Stomach (tissue), 8 donors: ENCODE measurements at regions not wholly inside any gene's neighbourhood (a gene's known extent, or its start where the extent isn't known, plus 50 kb on each side); places are given as distances from the start of the nearest gene placed in this dataset.
A peak's percentile ranks its signal among the peaks of the same experiment; 100 is the strongest.

Experiments used
- DNase-seq, 2 donors: peaks; one replicate each; pipeline versions ENCODE4 v3.0.0 to v3.0.0-alpha.2; 2013 to 2019
- H3K27ac ChIP-seq, 5 donors: fragments of 200-600 bp in 4 of 5; sonication (generic) in 4 of 5; one replicate each; pipeline ENCODE4 v1.5.1; 2013 to 2019; ENCODE audit warnings: mild to moderate bottlenecking in 1 of 5, moderate library complexity in 1 of 5
- H3K27me3 ChIP-seq, 3 donors: fragments of 200-600 bp; sonication (generic); one replicate each; pipeline ENCODE4 v1.5.1; 2017 to 2019; ENCODE audit warnings: mixed run types in 1 of 3
- H3K36me3 ChIP-seq, 4 donors: fragments of 200-600 bp; sonication (generic); 1 replicate in 3 of 4; 2 replicates in 1 of 4; pipeline ENCODE4 v1.5.1; 2016 to 2019
- H3K4me1 ChIP-seq, 4 donors: fragments of 200-600 bp; sonication (generic); one replicate each; pipeline ENCODE4 v1.5.1; 2016 to 2019
- H3K4me3 ChIP-seq, 4 donors: fragments of 200-600 bp; sonication (generic) in 3 of 4; one replicate each; pipeline ENCODE4 v1.5.1; 2016 to 2019; ENCODE audit warnings: mild to moderate bottlenecking in 1 of 4
- H3K9me3 ChIP-seq, 4 donors: fragments of 200-600 bp; sonication (generic); one replicate each; pipeline ENCODE4 v1.5.1; 2016 to 2019
- EP300 ChIP-seq: sonication (generic); formaldehyde crosslinking; IDR thresholded peaks from one replicate; pipeline ENCODE4 v1.6.1; 2017; ENCODE audit warnings: antibody characterized with exemption
- POLR2A ChIP-seq, 4 donors: fragments of 450-650 bp; IDR thresholded peaks; one replicate each; pipeline ENCODE4 v1.6.1; 2016; ENCODE audit warnings: antibody characterized with exemption in 4 of 4, control low read depth in 2 of 4, mild to moderate bottlenecking in 1 of 4, moderate library complexity in 1 of 4
- POLR2AphosphoS5 ChIP-seq, 3 donors: sonication (generic); formaldehyde crosslinking; IDR thresholded peaks; one replicate each; pipeline ENCODE4 v1.6.1; 2016; ENCODE audit warnings: antibody characterized with exemption in 3 of 3
- WGBS, 5 donors: extraction: QIAGEN DNeasy Blood & Tissue Kit in 3 of 5; methylation state at CpG; one replicate each; pipeline versions ENCODE4 v1.1.5 to v1.1.7; 2013 to 2018; 5-methylcytosine and 5-hydroxymethylcytosine counted together
- intact Hi-C: fragments of 100-400 bp; cut with DNase I; formaldehyde crosslinking; loops from one replicate; pipeline ENCODE4 v1.15.1; 2023; ENCODE audit warnings: low total_unique reads
- TF ChIP-seq, protein P1 (sequence below), 7 experiments: fragments of 450-650 bp in 4 of 7; fragments of 200-600 bp in 3 of 7; sonication (generic) in 3 of 7; IDR thresholded peaks; one replicate each; pipeline ENCODE4 v1.5.1; 2016 to 2019; ENCODE audit warnings: antibody characterized with exemption in 7 of 7, control low read depth in 2 of 7, mild to moderate bottlenecking in 1 of 7
- donor health status: healthy with polysubstance abuse.
- donor health status: Bipolar disorder and iron deficiency.
- donor health status: healthy.

DNA sequence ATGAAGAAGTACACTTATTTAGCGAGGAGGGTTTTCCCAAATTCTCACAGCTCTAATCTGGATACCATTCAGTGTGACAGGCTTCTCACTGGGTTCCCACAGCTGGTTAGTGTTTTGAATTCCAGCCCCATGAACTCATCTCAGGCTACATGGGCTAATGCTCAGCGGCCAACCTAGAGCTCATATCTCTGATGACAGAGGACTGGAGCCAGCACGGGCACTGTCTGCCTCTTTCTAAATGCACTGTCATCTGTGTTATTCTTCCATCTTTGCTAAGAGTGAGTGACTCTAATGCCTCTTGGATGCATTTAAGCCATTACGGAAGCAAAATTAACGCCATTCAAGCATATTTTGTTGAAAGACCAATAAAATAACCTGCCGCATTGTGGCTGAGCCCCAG lies 308.9 kb upstream of the JAG1 start:
- intact Hi-C loops, result no loop called here
- DNase-seq, result peak in 1 of 2 donors; percentile 64
- no peak overlapping the region for H3K4me3 ChIP-seq
- H3K4me1 ChIP-seq, result peaks cover 6 to 23% (median 9%) of the 10 kb centered on the region in 4 donors
- H3K9me3 ChIP-seq, result no peaks in the 10 kb centered on the region
- H3K27ac ChIP-seq, result peak overlapping the region in 2 of 5 donors; percentile 24 to 60
- H3K36me3 ChIP-seq, result no peaks in the 10 kb centered on the region
- no peak for TF ChIP-seq POLR2A (IDR thresholded peaks at IDR 0.05)
- TF ChIP-seq EP300, result no peak
- TF ChIP-seq, protein P1, sequence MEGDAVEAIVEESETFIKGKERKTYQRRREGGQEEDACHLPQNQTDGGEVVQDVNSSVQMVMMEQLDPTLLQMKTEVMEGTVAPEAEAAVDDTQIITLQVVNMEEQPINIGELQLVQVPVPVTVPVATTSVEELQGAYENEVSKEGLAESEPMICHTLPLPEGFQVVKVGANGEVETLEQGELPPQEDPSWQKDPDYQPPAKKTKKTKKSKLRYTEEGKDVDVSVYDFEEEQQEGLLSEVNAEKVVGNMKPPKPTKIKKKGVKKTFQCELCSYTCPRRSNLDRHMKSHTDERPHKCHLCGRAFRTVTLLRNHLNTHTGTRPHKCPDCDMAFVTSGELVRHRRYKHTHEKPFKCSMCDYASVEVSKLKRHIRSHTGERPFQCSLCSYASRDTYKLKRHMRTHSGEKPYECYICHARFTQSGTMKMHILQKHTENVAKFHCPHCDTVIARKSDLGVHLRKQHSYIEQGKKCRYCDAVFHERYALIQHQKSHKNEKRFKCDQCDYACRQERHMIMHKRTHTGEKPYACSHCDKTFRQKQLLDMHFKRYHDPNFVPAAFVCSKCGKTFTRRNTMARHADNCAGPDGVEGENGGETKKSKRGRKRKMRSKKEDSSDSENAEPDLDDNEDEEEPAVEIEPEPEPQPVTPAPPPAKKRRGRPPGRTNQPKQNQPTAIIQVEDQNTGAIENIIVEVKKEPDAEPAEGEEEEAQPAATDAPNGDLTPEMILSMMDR (IDR thresholded peaks at IDR 0.05), result no peak
- TF ChIP-seq POLR2AphosphoS5 (IDR thresholded peaks at IDR 0.05), result peak in 1 of 3 donors; percentile 49
- 61 to 85% (median 72%) methylated on average over 6 of the region's 6 CpGs for WGBS, 5 donors
- no peaks in the 10 kb centered on the region for H3K27me3 ChIP-seq

DNA sequence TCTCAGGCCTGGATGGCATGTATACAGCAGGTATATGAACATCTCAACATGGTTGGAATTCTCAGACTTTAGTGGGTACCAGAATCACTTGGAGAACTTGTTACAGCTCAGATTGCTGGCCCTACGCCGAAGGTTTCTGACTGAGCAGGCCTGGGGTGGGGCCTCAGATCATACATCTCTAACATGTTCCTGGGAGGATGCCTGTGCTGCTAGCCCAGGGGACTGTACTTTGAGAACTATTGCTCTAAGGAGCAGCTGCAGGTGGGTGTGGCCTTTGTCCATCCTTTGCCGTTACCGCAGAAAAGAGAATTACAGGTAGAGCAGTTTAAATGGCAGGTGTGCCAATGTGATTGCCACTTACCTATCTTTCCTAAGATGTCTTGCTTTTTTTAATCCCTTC lies 310.5 kb upstream of the JAG1 start:
- no peaks in the 10 kb centered on the region for H3K27me3 ChIP-seq
- peaks cover 6 to 23% (median 9%) of the 10 kb centered on the region in 4 donors for H3K4me1 ChIP-seq
- intact Hi-C loops, result no loop called here
- H3K36me3 ChIP-seq, result no peaks in the 10 kb centered on the region
- no peak for TF ChIP-seq EP300
- WGBS, 5 donors, result 78 to 96% (median 90%) methylated on average over 4 of the region's 4 CpGs
- no peak overlapping the region for H3K4me3 ChIP-seq
- peak overlapping the region in 1 of 5 donors; percentile 34 for H3K27ac ChIP-seq
- H3K9me3 ChIP-seq, result no peaks in the 10 kb centered on the region
- no peak for DNase-seq

DNA sequence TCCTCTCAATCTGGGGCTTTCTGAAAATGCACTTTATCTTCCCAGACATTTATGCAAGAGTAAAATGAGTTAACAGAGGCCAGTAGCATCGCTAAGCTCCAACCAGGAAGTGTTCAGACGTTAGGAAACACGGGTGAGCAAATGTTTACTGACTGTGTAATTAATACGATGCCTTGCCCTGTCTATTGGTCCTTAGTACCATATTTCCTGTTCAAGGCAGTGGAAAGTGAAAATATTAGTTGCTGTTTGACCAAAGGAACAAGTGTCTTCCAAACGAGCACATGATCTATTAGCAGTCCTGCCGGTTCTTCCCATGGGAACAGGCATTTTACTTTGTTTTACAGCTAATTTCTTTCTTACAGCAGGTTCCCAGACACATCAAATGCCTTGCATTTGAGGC lies 311.1 kb upstream of the JAG1 start:
- Histone ChIP-seq H3K36me3 (no peaks in the 10 kb centered on the region), H3K27me3 (no peaks in the 10 kb centered on the region), H3K27ac (peak overlapping the region in 2 of 5 donors; percentile 34 to 40), H3K4me1 (peaks cover 6 to 23% (median 9%) of the 10 kb centered on the region in 4 donors), H3K9me3 (no peaks in the 10 kb centered on the region), H3K4me3 (no peak overlapping the region)
- WGBS, 5 donors, result 24 to 37% (median 32%) methylated on average over 6 of the region's 6 CpGs
- TF ChIP-seq POLR2A (IDR thresholded peaks at IDR 0.05) (no peak), POLR2AphosphoS5 (IDR thresholded peaks at IDR 0.05) (no peak), EP300 (no peak)
- TF ChIP-seq, protein P1 (IDR thresholded peaks at IDR 0.05), result no peak
- intact Hi-C loops, result no loop called here
- peak in 1 of 2 donors; percentile 59 for DNase-seq

GRCh38 chr20:10985536-10985935 lies 311.7 kb upstream of the JAG1 start:
- no peak overlapping the region for H3K27ac ChIP-seq
- H3K27me3 ChIP-seq, result no peaks in the 10 kb centered on the region
- intact Hi-C loops, result no loop called here
- no peaks in the 10 kb centered on the region for H3K36me3 ChIP-seq
- TF ChIP-seq, protein P1 (IDR thresholded peaks at IDR 0.05), result no peak
- TF ChIP-seq EP300, result no peak
- no peaks in the 10 kb centered on the region for H3K9me3 ChIP-seq
- H3K4me1 ChIP-seq, result peaks cover 6 to 23% (median 9%) of the 10 kb centered on the region in 4 donors
- H3K4me3 ChIP-seq, result no peak overlapping the region
- no peak for DNase-seq
- 0 to 63% (median 27%) methylated on average over 1 of the region's 1 CpG for WGBS, 5 donors

GRCh38 chr20:10986586-10986985 lies 312.8 kb upstream of the JAG1 start:
- Histone ChIP-seq H3K27ac (no peak overlapping the region), H3K9me3 (no peaks in the 10 kb centered on the region), H3K4me1 (peaks cover 6 to 23% (median 9%) of the 10 kb centered on the region in 4 donors), H3K27me3 (no peaks in the 10 kb centered on the region), H3K4me3 (no peak overlapping the region), H3K36me3 (no peaks in the 10 kb centered on the region)
- no peak for DNase-seq
- WGBS, 5 donors, result 77 to 96% (median 93%) methylated on average over 5 of the region's 5 CpGs
- TF ChIP-seq EP300 (no peak), POLR2AphosphoS5 (IDR thresholded peaks at IDR 0.05) (no peak), POLR2A (IDR thresholded peaks at IDR 0.05) (no peak)
- TF ChIP-seq, protein P1 (IDR thresholded peaks at IDR 0.05), result no peak
- intact Hi-C loops, result no loop called here
